ACC112 (cell line): ENCODE measurements at regions not wholly inside any gene's neighbourhood (a gene's known extent, or its start where the extent isn't known, plus 50 kb on each side); places are given as distances from the start of the nearest gene placed in this dataset.
"Not testable (repeated sequence)": the region's sequence is repeated elsewhere in the genome, so short reads cannot be mapped to it uniquely, and the experiment has no call there.

Experiments used
- H2AFZ ChIP-seq: fragments of 200-600 bp; sonication (generic); one replicate; pipeline ENCODE4 v1.6.0; 2017; ENCODE audit warnings: antibody characterized with exemption, low read length; ENCODE audit not compliant: unreplicated experiment
- H3K27ac ChIP-seq: fragments of 200-600 bp; sonication (generic); 2 replicates; pipeline ENCODE4 v1.5.1; 2014; ENCODE audit warnings: low read depth, mild to moderate bottlenecking, antibody characterized with exemption, low read length, moderate library complexity
- H3K27me3 ChIP-seq: fragments of 200-600 bp; sonication (generic); 2 replicates; pipeline ENCODE4 v1.6.1; 2014; ENCODE audit warnings: mild to moderate bottlenecking, antibody characterized with exemption, low read length, moderate library complexity, mixed read lengths; ENCODE audit not compliant: insufficient read depth
- H3K36me3 ChIP-seq: fragments of 200-600 bp; sonication (generic); 2 replicates; pipeline ENCODE4 v1.6.1; 2016; ENCODE audit warnings: mild to moderate bottlenecking, antibody characterized with exemption, low read length, moderate library complexity, mixed read lengths; ENCODE audit not compliant: insufficient read depth
- H3K4me1 ChIP-seq: fragments of 200-600 bp; sonication (generic); one replicate; pipeline ENCODE4 v1.6.1; 2016; ENCODE audit warnings: low read length, mixed read lengths; ENCODE audit not compliant: insufficient read depth, unreplicated experiment, control insufficient read depth
- H3K4me3 ChIP-seq: fragments of 200-600 bp; sonication (generic); 2 replicates; pipeline ENCODE4 v1.5.1; 2014; ENCODE audit warnings: mild to moderate bottlenecking, low read depth, low read length
- H3K79me2 ChIP-seq: fragments of 200-600 bp; sonication (generic); one replicate; pipeline ENCODE4 v1.6.0; 2016; ENCODE audit warnings: low read length; ENCODE audit not compliant: control insufficient read depth, unreplicated experiment, insufficient read depth

DNA sequence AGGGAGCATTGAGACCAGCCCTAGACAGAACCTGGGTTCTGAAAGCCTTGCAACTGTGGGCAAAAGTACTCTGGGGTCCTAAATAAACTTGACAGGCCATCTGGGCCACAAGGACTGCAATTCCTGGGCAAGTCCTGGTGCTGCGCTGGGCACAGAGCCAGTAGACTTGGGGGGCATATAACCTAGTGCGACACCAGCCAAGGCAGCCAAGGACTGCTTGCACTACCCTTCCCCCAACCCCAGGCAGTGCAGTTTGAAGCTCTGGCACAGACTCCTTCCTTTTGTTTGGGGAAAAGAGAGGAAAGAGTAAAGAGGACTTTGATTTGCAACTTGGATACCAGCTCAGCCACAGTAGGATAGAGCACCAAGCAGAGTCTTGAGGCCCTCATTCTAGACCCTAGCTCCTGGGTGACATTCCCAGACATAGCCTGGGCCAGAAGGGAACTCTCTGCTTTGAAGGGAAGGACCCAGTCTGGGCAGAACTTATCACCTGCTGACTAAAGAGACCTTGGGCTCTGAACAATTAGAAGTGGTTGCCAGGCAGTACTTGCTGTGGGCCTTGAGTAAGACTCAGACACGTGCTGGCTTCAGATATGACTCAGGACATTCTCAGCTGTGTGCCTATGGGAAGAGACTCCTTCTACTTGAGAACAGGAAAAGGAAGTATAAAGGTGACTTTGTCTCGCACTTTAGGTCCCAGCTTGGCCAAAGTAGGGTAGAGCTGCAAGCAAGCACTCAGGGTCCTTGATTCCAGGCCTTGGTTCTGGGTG lies 522.8 kb downstream of the GLUD2 start:
- no peaks in the 10 kb centered on the region for H3K27me3 ChIP-seq
- H3K27ac ChIP-seq: no peak overlapping the region
- no peak overlapping the region for H2AFZ ChIP-seq
- no peak overlapping the region for H3K4me3 ChIP-seq
- no peaks in the 10 kb centered on the region for H3K79me2 ChIP-seq
- H3K36me3 ChIP-seq: no peaks in the 10 kb centered on the region
- H3K4me1 ChIP-seq: no peaks in the 10 kb centered on the region

DNA sequence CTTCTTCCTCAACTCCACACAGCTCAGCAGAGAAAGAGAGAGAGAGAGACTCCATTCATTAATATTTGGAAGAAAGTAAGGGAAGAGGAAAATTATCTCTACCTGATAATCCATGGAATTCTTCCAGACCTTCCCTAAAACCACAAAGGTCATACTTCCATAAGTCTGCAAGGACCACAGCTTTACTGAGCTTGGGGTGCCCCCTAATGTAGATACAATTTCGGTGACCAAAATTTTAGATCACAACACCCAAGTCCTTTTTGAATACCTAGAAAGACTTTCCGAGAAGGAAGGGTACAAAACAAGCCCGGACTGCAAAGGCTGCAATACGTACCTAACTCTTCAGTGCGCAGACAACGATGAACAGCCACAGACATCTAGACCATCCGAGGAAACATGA lies 523.9 kb downstream of the GLUD2 start:
- no peak overlapping the region for H3K27ac ChIP-seq
- no peaks in the 10 kb centered on the region for H3K79me2 ChIP-seq
- H2AFZ ChIP-seq: no peak overlapping the region
- no peaks in the 10 kb centered on the region for H3K4me1 ChIP-seq
- no peaks in the 10 kb centered on the region for H3K36me3 ChIP-seq
- H3K4me3 ChIP-seq: no peak overlapping the region
- no peaks in the 10 kb centered on the region for H3K27me3 ChIP-seq

DNA sequence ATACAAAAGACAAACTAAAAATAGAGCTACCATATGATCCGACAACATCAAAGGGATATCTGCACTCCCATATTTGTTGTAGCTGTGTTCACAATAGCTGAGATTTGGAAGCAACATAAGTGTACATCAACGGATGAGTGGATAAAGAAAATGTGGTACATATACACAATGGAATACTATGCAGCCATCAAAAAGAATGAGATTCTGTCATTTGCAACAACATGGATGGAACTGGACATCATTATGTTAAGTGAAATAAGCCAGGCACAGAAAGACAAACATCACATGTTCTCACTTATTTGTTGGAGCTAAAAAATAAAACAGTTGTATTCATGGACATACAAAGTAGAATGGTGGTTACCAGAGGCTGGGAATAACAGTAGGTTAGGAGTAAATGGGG lies 527.0 kb downstream of the GLUD2 start:
- H3K27ac ChIP-seq, H3K4me1 ChIP-seq, H3K36me3 ChIP-seq, H3K79me2 ChIP-seq, H3K27me3 ChIP-seq, H3K4me3 ChIP-seq, H2AFZ ChIP-seq: not testable (repeated sequence)

DNA sequence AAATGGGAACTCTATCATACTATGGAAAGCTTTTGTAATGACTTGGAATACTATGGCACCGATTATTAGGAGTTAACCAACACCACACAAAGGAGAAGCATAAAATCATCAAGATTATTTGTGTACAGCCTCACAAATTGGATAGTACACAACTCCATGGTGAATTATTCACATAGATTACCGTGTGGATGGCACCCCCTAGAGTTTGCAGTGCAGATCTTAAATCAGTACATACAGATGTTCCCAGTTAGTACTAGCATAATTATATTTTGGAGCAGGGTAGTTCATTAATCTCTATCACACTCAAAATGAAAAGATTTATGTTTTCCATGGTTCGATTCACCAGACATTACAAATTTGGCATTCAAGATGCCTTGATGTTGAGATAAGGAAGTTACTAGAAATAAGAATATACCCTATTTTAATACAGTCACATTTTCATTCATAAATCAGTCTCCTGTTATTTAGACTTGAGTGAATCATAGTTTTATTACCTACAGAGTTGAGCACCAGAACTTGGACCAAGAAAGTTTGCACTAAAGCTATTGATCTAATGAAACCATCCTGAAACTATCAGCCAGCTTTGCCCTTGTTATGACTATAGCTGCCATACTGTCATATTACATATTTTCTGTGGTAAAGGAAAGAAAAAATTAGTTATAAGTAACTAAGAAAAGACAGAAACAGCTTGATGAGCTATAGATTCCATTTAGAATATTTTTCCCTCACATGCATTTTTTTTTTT lies 531.8 kb downstream of the GLUD2 start:
- Histone ChIP-seq H3K27me3 (no peaks in the 10 kb centered on the region), H2AFZ (no peak overlapping the region), H3K27ac (no peak overlapping the region), H3K79me2 (no peaks in the 10 kb centered on the region), H3K4me1 (no peaks in the 10 kb centered on the region), H3K36me3 (no peaks in the 10 kb centered on the region), H3K4me3 (no peak overlapping the region)

DNA sequence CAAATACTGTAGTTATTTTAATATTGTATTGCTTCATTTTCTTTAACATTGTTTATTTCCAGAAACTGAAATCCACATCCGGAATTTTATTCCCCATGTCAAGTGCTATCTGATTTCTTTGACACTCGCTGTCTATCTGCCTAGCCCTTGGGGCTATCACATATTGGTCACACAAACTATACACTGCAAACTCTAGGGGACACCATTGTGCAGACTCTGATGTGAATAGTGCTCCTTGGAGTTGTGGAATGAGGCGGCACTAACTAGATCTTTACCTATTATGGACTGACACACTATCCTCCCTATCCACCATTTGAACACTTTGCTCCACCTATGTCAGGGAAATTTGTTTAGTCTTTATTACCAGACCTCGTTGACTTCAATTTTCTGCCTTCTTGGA lies 534.5 kb downstream of the GLUD2 start:
- H3K27ac ChIP-seq: no peak overlapping the region
- no peak overlapping the region for H3K4me3 ChIP-seq
- H3K79me2 ChIP-seq: no peaks in the 10 kb centered on the region
- no peak overlapping the region for H2AFZ ChIP-seq
- H3K27me3 ChIP-seq: no peaks in the 10 kb centered on the region
- H3K4me1 ChIP-seq: no peaks in the 10 kb centered on the region
- H3K36me3 ChIP-seq: no peaks in the 10 kb centered on the region

DNA sequence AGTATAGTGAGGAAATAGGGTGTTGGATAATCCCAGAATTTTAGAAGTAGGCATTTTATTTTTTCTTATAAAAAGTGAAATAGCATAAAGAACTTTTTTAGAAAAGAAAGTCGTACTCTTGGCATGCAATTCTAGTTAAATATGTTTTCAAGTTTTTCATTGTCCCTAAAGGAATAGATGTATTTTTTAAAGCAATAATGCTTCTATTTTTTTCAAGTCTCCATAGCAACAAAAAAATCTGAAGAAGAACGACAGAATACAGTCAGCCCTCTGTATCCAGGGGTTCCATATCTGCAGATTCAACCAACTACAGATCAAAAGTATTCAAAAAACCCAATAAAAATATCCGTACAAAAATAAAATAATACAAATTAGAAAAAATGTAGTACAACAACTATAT lies 538.2 kb downstream of the GLUD2 start:
- Histone ChIP-seq H3K4me1 (no peaks in the 10 kb centered on the region), H3K36me3 (no peaks in the 10 kb centered on the region), H3K4me3 (no peak overlapping the region), H2AFZ (no peak overlapping the region), H3K79me2 (no peaks in the 10 kb centered on the region), H3K27me3 (no peaks in the 10 kb centered on the region), H3K27ac (no peak overlapping the region)

DNA sequence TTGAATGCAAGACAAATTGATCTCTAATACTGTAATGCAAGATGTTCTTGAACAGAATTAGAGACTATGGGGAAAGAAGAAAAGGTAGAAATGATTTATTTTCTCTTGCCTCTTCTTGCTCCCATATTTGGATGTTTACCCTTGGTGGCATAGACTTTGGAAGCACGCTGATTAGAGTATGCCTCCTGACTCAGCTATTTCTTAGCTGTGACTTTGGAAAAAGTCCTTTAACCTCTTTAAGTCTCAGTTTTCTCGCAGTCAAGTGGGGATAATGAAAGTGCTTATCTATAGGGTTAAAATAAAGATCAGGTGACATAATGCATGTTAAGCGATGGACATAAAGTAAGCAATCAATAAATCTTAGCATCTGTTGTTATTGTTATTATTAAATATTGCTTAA lies 545.5 kb downstream of the GLUD2 start:
- H3K79me2 ChIP-seq: no peaks in the 10 kb centered on the region
- H3K27me3 ChIP-seq: no peaks in the 10 kb centered on the region
- H3K36me3 ChIP-seq: no peaks in the 10 kb centered on the region
- no peak overlapping the region for H2AFZ ChIP-seq
- no peaks in the 10 kb centered on the region for H3K4me1 ChIP-seq
- H3K27ac ChIP-seq: no peak overlapping the region
- no peak overlapping the region for H3K4me3 ChIP-seq

DNA sequence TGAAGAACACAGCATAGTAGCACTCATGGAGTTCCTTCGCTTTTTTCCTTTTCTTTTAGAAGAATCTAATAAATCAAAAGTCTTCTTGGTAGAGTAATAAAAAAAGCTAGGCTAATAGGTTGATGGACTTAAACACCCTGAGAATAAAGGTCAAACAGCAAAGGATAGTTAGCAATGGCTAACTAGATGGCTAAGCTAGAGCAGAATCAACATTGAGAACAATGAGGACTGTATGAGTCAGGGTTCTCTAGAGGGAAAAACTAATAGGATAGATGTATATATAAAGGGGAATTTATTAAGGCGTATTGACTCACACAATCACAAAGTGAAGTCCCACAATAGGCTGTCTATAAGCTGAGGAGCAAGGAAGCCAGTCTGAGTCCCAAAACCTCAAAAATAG lies 550.9 kb downstream of the GLUD2 start:
- Histone ChIP-seq H2AFZ (no peak overlapping the region), H3K27me3 (no peaks in the 10 kb centered on the region), H3K4me3 (no peak overlapping the region), H3K36me3 (no peaks in the 10 kb centered on the region), H3K27ac (no peak overlapping the region), H3K79me2 (no peaks in the 10 kb centered on the region), H3K4me1 (no peaks in the 10 kb centered on the region)

DNA sequence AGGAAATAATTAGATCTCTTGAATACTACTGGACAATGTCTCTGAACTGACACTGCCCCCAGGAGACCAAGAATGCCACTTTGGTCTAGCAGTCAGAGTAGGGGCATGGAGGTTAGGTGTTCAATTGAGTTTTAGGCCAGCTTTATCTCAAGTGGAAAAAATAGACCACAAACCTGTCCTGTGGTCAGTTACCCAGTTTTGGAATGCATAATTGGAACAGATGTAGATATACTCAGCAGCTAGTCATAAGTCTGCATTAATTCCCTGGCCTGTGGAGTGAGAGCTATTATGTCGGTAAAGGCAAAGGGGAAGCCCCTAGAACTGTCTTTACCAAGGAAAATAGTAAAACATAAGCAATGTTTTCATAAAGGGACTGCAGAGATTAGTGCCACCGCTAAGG lies 587.7 kb downstream of the GLUD2 start:
- H3K4me1 ChIP-seq: no peaks in the 10 kb centered on the region
- no peaks in the 10 kb centered on the region for H3K79me2 ChIP-seq
- H3K36me3 ChIP-seq: no peaks in the 10 kb centered on the region
- H3K27ac ChIP-seq: no peak overlapping the region
- H2AFZ ChIP-seq: no peak overlapping the region
- H3K27me3 ChIP-seq: no peaks in the 10 kb centered on the region
- H3K4me3 ChIP-seq: no peak overlapping the region

DNA sequence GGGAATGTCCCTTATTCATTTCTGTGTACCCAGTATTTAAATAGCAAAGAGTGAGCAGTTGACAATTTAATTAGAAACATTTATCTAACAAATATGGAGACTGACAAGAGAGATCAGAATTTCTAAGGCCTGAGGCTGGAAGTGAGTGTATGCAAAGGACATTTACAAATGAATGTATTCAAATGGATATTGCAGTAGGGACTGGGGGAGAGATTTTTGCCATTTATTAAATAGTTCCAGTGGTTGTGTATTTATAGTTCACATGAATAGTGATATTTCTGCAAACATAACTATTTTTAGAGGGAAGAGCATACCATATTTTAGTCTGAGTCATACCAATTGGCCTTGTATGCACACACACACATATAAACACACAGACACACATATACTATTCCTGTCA lies 592.4 kb downstream of the GLUD2 start:
- Histone ChIP-seq H3K27ac (no peak overlapping the region), H3K4me1 (peaks cover 11% of the 10 kb centered on the region), H3K36me3 (no peaks in the 10 kb centered on the region), H3K27me3 (no peaks in the 10 kb centered on the region), H3K79me2 (no peaks in the 10 kb centered on the region), H2AFZ (no peak overlapping the region), H3K4me3 (no peak overlapping the region)

DNA sequence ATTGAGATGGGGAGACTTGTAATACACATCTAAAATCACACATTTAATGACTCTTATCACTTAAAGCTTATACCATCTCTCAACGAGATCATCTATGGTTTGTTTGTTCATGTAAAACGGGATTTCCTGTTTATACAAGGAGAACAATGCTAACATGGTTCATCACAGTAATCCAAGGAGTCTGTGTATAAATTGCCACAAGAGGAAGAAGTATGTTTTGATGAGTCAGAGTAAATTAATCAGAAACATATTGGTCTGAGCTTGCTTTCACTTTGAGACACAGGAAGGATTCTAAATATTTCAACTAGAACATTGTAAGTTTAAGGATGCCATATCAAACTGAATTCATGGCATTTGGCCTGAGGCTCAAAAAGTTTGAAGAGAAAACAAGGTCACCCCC lies 594.1 kb downstream of the GLUD2 start:
- Histone ChIP-seq H3K27me3 (no peaks in the 10 kb centered on the region), H3K36me3 (no peaks in the 10 kb centered on the region), H3K79me2 (no peaks in the 10 kb centered on the region), H3K4me1 (peaks cover 11% of the 10 kb centered on the region), H3K4me3 (peak overlapping the region; percentile 62), H3K27ac (peak overlapping the region; percentile 74), H2AFZ (peak overlapping the region; percentile 91)
